Activated effector memory CD4-positive, alpha-beta T cell treated with Interleukin-2 at 50 U/mL for 16 hours (primary cell): ENCODE measurements at regions not wholly inside any gene's neighbourhood (a gene's known extent, or its start where the extent isn't known, plus 50 kb on each side); places are given as distances from the start of the nearest gene placed in this dataset.

Source experiments
- DNase-seq: peaks from one replicate; pipeline ENCODE4 v3.0.0-alpha.2; 2020

GRCh38 chr16:88290850-88291830 lies 91.6 kb upstream of the ZNF469 start:
- no peak for DNase-seq

- no peak for DNase-seq
Measured at GRCh38 chr16:88292007-88292970, 90.5 kb upstream of the ZNF469 start.

GRCh38 chr16:88293097-88293496 lies 89.7 kb upstream of the ZNF469 start:
- no peak for DNase-seq

DNA sequence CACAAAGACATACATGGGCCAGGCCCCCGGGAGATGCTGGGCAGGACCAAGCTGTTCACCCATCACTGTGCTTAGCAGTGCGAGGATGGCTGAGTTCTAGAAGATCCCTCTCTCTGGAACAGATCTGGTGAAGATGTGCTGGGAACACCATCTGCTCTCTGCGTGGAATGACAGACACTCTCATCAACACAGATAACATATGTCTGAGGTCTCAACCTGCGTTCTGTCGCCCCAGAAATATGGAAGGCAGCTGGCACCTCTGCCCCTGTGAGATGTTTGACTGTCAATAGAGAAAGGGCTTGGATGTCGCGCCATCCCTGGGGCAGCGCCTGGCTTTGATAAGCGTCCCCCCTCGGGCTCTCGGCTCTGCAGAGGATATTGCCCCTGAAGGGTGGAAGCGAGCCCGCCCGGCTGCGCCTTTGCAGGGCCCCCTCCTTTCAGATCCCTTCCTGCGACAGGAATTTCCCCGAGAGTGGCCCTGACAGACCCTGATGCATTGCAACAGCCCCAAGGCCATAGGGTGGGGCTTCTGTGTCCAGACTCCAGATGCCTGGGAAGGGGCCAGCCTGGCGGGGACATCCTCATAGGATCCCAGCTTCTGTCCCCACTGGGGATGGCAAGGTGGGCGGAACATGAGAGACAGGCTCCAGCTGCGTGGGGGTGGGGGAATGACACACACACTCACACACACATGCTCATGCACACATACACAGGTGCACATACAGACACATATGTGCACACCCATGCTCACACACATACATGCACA lies 86.9 kb upstream of the ZNF469 start:
- no peak for DNase-seq

DNA sequence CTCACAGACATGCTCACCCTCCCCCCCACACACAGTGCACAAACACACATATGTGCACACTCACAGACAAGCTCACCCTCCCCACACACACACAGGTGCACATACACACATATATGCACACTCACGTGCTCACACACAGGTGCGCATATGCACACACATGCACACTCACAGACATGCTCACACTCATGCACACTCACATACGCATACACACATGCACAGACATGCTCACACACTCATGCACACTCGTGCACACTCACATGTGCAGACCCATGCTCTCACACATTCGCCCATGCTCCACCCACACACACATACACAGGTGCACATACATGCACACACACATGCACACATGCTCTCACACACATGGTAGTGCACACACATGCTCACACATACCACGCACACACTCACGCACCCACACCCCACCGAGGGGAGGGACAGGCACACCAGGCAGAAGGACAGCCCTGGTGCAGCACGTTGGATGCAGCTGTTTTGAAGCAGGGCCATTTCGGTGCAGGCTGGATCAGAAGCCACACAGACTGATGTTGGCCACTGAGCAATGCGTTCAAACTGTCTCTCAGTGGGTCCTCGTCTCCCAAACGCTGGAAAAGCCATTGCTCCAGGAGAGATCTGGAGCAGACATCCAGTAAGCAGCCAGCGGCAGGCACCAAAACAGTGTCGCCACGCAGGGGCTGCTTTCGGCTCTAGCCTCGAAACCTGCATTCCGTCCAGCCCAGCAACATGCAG lies 86.2 kb upstream of the ZNF469 start:
- DNase-seq: no peak

- DNase-seq: no peak
Measured at GRCh38 chr16:88297178-88297720, 85.5 kb upstream of the ZNF469 start.

DNA sequence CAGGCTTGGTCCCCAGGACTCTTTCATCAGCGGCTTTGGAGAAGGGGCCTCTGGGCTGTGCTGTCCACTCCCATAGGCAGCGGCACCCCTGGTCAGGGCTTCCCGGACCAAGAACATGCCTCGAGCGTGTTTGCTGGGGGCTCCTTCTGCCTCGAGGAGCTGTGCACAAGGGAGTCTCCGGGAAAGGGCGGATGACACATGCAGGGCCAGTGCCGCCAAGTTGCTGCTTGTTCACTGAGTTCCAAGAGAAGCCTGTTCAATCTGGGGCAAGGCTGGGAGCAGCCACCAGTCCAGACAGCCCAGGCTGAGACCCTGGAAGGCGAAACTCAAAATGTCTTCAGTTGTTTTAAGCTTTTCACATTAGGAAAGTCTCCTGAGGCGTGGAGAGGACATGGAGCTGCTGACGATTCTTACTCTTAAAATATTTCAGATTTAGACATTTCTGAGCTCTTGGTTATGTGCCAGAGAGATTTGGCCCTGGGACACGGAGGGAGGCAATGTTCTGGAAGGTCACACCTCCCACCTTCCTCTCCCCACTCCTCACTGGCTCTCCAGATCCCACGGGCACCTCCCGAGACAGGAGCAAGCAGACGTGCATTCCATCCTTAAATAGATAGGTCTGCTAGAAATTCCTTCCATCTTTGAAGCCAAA lies 84.5 kb upstream of the ZNF469 start:
- DNase-seq: no peak

DNA sequence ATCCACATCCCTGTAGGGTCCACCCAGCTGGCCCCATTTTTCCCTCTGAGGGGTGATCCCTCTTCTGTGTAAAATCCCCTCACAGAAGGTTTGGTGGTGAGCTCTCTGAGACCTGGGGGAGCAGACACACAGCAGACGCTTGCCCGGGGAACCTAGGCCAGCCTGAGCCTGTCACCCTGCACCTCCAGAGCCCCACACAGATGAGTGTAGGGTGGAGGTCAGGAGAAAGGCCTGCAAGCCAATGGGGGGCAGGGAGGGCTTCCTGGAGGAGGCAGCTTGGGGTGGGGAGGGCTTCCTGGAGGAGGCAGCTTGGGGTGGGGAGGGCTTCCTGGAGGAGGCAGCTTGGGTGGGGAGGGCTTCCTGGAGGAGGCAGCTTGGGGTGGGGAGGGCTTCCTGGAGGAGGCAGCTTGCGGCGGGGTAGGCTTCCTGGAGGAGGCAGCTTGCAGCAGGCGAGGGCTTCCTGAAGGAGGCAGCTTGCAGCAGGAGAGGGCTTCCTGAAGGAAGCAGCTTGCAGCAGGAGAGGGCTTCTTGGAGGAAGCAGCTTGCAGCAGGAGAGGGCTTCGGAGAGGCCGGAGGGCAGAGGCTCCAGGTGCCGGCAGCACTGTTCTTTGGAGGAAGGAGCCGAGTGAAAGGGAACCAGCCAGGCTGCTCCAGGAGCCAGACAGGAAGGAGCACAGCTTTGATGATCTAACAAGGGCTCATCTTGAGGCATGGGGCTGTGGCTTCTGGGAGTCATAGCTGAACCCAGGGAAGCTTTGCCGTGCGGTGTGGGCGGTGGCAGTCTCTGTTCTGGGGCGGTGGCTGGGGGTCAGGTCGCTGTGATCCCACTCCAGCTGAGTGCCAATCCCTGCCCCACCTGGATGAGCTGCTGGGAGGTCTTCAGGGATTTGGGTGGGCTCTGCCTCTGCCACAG lies 83.7 kb upstream of the ZNF469 start:
- DNase-seq: no peak

DNA sequence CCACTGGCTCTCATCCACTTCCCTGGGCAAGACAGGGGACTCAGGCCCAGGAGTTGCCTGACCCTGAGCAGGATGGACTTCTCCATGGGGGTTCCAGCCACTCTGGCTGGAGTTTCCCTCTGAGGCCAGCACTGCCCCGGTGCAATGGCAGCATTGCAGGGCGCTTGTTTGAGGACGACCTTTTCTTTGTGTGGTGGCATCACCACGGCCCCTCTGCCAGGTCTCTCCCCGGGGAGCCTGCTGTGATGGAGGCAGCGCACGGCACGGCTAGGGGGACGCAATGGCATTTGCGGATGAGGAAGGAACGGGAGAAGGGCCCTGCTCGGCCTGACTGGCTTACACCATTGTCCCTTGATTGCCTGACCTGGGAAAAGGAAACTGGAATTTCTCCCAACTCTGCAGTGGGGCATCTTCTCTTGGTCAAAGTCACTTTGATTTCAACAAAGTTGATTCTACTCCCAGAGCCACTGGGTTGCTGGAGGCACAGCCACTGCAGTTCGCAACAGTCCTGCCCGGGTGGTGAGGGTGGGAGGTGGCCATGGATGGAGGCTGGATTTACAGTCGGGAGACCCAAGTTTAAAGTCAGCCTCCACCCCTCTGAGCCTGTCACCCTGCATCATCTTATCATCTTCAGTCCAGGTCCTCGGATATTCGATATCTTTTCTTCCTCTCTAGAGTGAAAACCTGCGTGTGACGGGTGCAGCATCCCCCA lies 82.9 kb upstream of the ZNF469 start:
- no peak for DNase-seq

- DNase-seq: no peak
Measured at GRCh38 chr16:88300463-88300835, 82.3 kb upstream of the ZNF469 start.

DNA sequence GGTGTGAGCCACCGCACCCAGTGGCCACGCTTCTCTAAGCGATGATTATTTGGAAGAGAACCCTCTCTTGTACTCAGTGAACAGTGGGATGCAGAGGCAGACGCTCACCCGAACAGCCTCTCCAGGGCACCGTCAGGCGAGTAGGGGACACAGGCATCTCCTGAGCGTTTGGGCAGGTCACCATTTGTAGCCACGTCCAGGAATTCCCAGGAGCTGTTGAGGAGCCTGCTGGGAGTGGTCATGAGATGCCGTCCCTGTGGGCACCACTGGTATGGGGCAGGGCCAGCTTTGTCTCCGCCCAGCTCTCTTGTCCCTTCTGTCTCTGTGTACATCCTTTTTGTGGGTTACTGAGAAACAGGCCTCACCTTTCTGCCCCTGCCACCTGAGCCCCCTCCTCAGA lies 81.3 kb upstream of the ZNF469 start:
- no peak for DNase-seq

- DNase-seq: no peak
Measured at GRCh38 chr16:88301886-88302285, 80.9 kb upstream of the ZNF469 start.

DNA sequence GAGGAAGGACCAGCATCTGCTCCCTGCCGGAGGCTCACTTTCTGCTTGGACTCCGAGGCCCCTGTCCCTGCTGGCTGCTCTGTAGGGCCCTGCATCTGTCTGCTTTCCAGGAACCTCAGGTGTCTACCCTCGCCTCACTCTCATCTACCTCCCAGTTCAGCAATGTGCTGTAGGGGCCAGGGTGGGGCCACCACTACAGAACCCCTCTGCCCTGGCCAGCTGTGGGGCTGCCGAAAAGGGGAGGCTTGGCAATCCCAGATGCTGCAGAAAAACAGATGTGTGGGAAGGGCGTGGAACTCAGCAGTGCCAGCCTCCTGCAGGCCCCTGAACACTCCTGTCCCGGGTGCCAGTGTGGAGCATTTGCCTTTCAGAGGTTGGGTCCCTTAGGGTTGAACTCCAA lies 80.1 kb upstream of the ZNF469 start:
- DNase-seq: no peak

DNA sequence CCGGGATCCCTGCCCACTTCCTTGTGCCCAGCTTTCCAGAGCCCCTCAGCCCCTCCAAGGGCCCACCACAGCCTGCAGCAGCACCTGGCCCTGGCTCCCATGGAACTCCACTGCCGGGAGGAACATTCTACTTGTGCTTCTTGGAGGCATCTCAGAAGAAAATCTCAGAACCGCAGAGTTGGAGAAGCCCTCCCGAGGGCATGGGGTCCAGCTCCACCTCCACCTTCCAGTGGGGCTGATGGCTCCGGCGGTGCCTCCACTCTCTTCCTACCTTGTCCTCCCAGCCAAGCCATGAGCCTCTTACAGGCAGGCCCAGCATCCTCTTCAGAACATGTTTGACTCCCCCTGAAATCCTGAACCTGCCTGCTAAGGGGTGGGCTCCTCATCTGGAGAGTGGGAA lies 79.4 kb upstream of the ZNF469 start:
- no peak for DNase-seq

- no peak for DNase-seq
Measured at GRCh38 chr16:88303890-88304819, 78.6 kb upstream of the ZNF469 start.

DNA sequence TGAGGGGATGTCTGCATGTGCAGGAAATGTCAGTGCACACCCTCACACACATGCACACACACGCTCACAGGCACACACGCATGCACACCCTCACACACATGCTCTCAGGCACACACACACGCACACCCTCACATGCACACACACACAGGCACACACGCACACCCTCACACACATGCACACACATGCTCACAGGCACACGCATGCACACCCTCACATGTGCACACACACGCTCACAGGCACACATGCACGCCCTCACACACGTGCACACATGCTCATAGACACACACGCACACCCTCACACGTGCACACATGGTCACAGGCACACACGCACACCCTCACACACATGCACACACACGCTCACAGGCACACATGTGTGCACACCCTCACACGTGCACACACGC lies 77.6 kb upstream of the ZNF469 start:
- DNase-seq: no peak

GRCh38 chr16:88306411-88306810 lies 76.3 kb upstream of the ZNF469 start:
- DNase-seq: no peak

DNA sequence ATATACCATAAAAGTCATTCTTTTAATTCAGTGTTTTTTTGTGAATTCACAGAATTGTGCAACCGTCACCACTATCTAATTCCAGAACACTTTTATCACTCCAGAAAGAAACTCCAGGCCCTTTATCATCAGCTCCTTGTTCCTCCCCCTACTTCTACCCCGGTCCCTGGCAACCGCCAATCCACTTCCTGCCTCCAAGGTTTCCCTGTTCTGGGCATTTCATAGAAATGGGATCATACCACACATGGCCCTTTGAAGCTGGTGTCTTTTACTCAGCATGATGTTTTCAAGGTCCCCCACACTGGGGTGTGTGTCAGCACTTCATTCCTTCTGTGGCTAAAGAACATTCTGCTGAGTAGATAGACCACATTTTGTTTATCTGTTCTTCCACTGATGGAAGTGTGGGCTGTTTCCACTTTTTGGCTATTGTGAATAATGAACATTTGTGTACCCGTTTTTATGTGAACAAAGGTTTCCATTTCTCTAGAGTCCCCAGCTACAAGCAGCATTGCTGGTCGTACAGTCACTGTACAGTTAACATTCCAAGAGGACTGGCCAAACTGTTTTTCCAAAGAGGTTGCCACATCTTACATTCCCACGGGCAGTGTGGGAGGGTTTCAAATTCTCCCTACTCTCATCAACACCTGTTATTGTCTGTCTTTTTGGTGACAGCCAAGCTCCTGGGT lies 75.8 kb upstream of the ZNF469 start:
- no peak for DNase-seq
